ENCODE measurements at regions not wholly inside any gene's neighbourhood (a gene's known extent, or its start where the extent isn't known, plus 50 kb on each side); places are given as distances from the start of the nearest gene placed in this dataset.
"Not testable (repeated sequence)": the region's sequence is repeated elsewhere in the genome, so short reads cannot be mapped to it uniquely, and the experiment has no call there.

- no peak overlapping the region for H3K4me3 ChIP-seq (ENCODE audit: low read depth, low read length)
- peak; percentile 2 for DNase-seq (ENCODE audit: low read depth)
- no peak for TF ChIP-seq CTCF (IDR thresholded peaks at IDR 0.05; ENCODE audit: insufficient read depth, low read depth, low read length)
These were observed 542.3 kb upstream of the ADGRL3 start for GRCh38 chr4:60657807-60658206.

- H3K4me3 ChIP-seq (ENCODE audit: low read depth, low read length), result no peak overlapping the region
- no peak for DNase-seq (ENCODE audit: low read depth)
- TF ChIP-seq CTCF (IDR thresholded peaks at IDR 0.05; ENCODE audit: insufficient read depth, low read depth, low read length), result no peak
These were observed 536.4 kb upstream of the ADGRL3 start for GRCh38 chr4:60663769-60664168.

- peak; percentile 3 for DNase-seq (ENCODE audit: low read depth)
- no peak overlapping the region for H3K4me3 ChIP-seq (ENCODE audit: low read depth, low read length)
- TF ChIP-seq CTCF (IDR thresholded peaks at IDR 0.05; ENCODE audit: insufficient read depth, low read depth, low read length), result no peak
These were observed 517.2 kb upstream of the ADGRL3 start for GRCh38 chr4:60682901-60683300.

GRCh38 chr4:60683357-60683756 lies 516.8 kb upstream of the ADGRL3 start:
- DNase-seq (ENCODE audit: low read depth), result peak; percentile 32
- TF ChIP-seq CTCF (IDR thresholded peaks at IDR 0.05; ENCODE audit: insufficient read depth, low read depth, low read length), result no peak
- H3K4me3 ChIP-seq (ENCODE audit: low read depth, low read length), result no peak overlapping the region

GRCh38 chr4:60683973-60684372 lies 516.2 kb upstream of the ADGRL3 start:
- no peak overlapping the region for H3K4me3 ChIP-seq (ENCODE audit: low read depth, low read length)
- DNase-seq (ENCODE audit: low read depth), result peak; percentile 48
- TF ChIP-seq CTCF (IDR thresholded peaks at IDR 0.05; ENCODE audit: insufficient read depth, low read depth, low read length), result no peak

GRCh38 chr4:60696062-60696461 lies 504.1 kb upstream of the ADGRL3 start:
- not testable (repeated sequence) for H3K4me3 ChIP-seq (ENCODE audit: low read depth, low read length); DNase-seq (ENCODE audit: low read depth)

GRCh38 chr4:60709061-60709460 lies 491.1 kb upstream of the ADGRL3 start:
- no peak overlapping the region for H3K4me3 ChIP-seq (ENCODE audit: low read depth, low read length)
- no peak for TF ChIP-seq CTCF (IDR thresholded peaks at IDR 0.05; ENCODE audit: insufficient read depth, low read depth, low read length)
- no peak for DNase-seq (ENCODE audit: low read depth)

Data from fibroblast of villous mesenchyme (primary cell).